GM06990 (cell line): ENCODE measurements at regions not wholly inside any gene's neighbourhood (a gene's known extent, or its start where the extent isn't known, plus 50 kb on each side); places are given as distances from the start of the nearest gene placed in this dataset.
A peak's percentile ranks its signal among the peaks of the same experiment; 100 is the strongest.

Source experiments
- DNase-seq: peaks from one replicate; pipeline ENCODE4 v3.0.0-alpha.2; 2011; ENCODE audit not compliant: insufficient read length; ENCODE audit errors: extremely low read depth
- H3K27me3 ChIP-seq: replicated peaks from 2 replicates; pipeline ENCODE4 v1.6.0; 2011; ENCODE audit warnings: low read length; ENCODE audit not compliant: control insufficient read depth, insufficient read depth
- H3K36me3 ChIP-seq: 2 replicates; pipeline ENCODE4 v1.5.1; 2011; ENCODE audit warnings: low read length; ENCODE audit not compliant: control insufficient read depth, insufficient read depth
- H3K4me3 ChIP-seq: replicated peaks from 2 replicates; pipeline ENCODE4 v1.5.1; 2011; ENCODE audit warnings: low read depth, mild to moderate bottlenecking, control low read depth, low read length
- CTCF ChIP-seq: IDR thresholded peaks from 2 replicates; pipeline ENCODE4 v1.5.1; 2011; ENCODE audit warnings: low read length, control low read depth, mild to moderate bottlenecking, inconsistent platforms; ENCODE audit not compliant: insufficient read depth, poor library complexity, severe bottlenecking

- Histone ChIP-seq H3K27me3 (no peaks in the 10 kb centered on the region), H3K36me3 (no peaks in the 10 kb centered on the region), H3K4me3 (no peak overlapping the region)
- no peak for TF ChIP-seq CTCF
- no peak for DNase-seq
Observed at GRCh38 chr1:118564961-118565703, 380.1 kb upstream of the SPAG17 start.

- Histone ChIP-seq H3K27me3 (no peaks in the 10 kb centered on the region), H3K4me3 (no peak overlapping the region), H3K36me3 (no peaks in the 10 kb centered on the region)
- no peak for TF ChIP-seq CTCF
- DNase-seq = peak; percentile 3
Observed at GRCh38 chr1:118563981-118564951, 379.2 kb upstream of the SPAG17 start.

- H3K27me3 ChIP-seq = no peaks in the 10 kb centered on the region
Observed at GRCh38 chr1:118558933-118559332, 373.9 kb upstream of the SPAG17 start.

GRCh38 chr1:118556936-118557335 is 371.9 kb upstream of the SPAG17 start:
- Histone ChIP-seq H3K27me3 (no peaks in the 10 kb centered on the region), H3K4me3 (no peak overlapping the region), H3K36me3 (no peaks in the 10 kb centered on the region)
- TF ChIP-seq CTCF = no peak
- DNase-seq = no peak

More at GRCh38 chr1:118558933-118559332, 373.9 kb upstream of the SPAG17 start:
- Histone ChIP-seq H3K36me3 (no peaks in the 10 kb centered on the region), H3K4me3 (no peak overlapping the region)
- no peak for TF ChIP-seq CTCF
- DNase-seq = no peak

- no peak for DNase-seq
- H3K27me3 ChIP-seq = no peaks in the 10 kb centered on the region
- TF ChIP-seq CTCF = no peak
Observed at GRCh38 chr1:118555638-118556037, 370.6 kb upstream of the SPAG17 start.

More at GRCh38 chr1:118555638-118556037, 370.6 kb upstream of the SPAG17 start:
- no peak overlapping the region for H3K4me3 ChIP-seq
- no peaks in the 10 kb centered on the region for H3K36me3 ChIP-seq
